Panc1 (cell line): ENCODE measurements at regions not wholly inside any gene's neighbourhood (a gene's known extent, or its start where the extent isn't known, plus 50 kb on each side); places are given as distances from the start of the nearest gene placed in this dataset.

Experiments used
- ATAC-seq: fragments of 200-7000 bp; cut with Tn5 transposase; 2 replicates; pipeline ENCODE4 v1.9.1; 2020; ENCODE audit warnings: mild to moderate bottlenecking, moderate library complexity
- BruUV-seq: library from RNA; stranded (reverse); fragments of 400-500 nt; replicated peaks from 2 replicates; lab custom pipeline; 2021; lab: Mats Ljungman, UMichigan
- CTCF ChIA-PET: fragments of 300-600 bp; sonication (Branson Sonifier 250); formaldehyde crosslinking; loops from one replicate; lab custom pipeline; 2022; ENCODE audit warnings: antibody characterized with exemption; lab: Charles Lee
- POLR2A ChIA-PET: fragments of 300-600 bp; sonication (Branson Sonifier 250); formaldehyde crosslinking; loops from one replicate; lab custom pipeline; 2022; ENCODE audit warnings: antibody characterized with exemption; lab: Charles Lee
- DNase-seq: peaks from one replicate; pipeline ENCODE4 v3.0.0-alpha.2; 2010; ENCODE audit warnings: low read depth, low spot score
- H3K27ac ChIP-seq: 2 replicates; pipeline ENCODE4 v1.5.1; 2011; ENCODE audit warnings: mild to moderate bottlenecking, low read length, inconsistent platforms
- H3K27me3 ChIP-seq: fragments of 200-500 bp; sonication (Bioruptor generic); 2 replicates; pipeline ENCODE4 v1.6.0; 2014; ENCODE audit warnings: low read length, inconsistent platforms; ENCODE audit not compliant: control insufficient read depth, insufficient read depth
- H3K36me3 ChIP-seq: fragments of 200-500 bp; sonication (Bioruptor generic); 2 replicates; pipeline ENCODE4 v1.5.1; 2014; ENCODE audit warnings: inconsistent platforms, mild to moderate bottlenecking, low read length, moderate library complexity; ENCODE audit not compliant: control insufficient read depth, insufficient read depth
- H3K4me1 ChIP-seq: 2 replicates; pipeline ENCODE4 v1.5.1; 2011; ENCODE audit warnings: inconsistent platforms, mild to moderate bottlenecking, low read length, moderate library complexity; ENCODE audit not compliant: control insufficient read depth, insufficient read depth
- H3K4me3 ChIP-seq, 2 experiments: 2 replicates each; pipeline ENCODE4 v1.5.1; 2011 to 2012; ENCODE audit warnings: low read depth in 2 of 2, low read length in 2 of 2, mild to moderate bottlenecking in 2 of 2, inconsistent platforms in 1 of 2, moderate library complexity in 1 of 2
- H3K9me3 ChIP-seq: fragments of 200-500 bp; sonication (Bioruptor generic); 2 replicates; pipeline ENCODE4 v1.5.1; 2014; ENCODE audit warnings: low read depth, mild to moderate bottlenecking, inconsistent platforms, low read length, moderate library complexity; ENCODE audit not compliant: control insufficient read depth, insufficient read depth
- POLR2AphosphoS5 ChIP-seq: IDR thresholded peaks from 2 replicates; pipeline ENCODE4 v1.6.1; 2012; ENCODE audit warnings: mild to moderate bottlenecking, low read depth, low read length, moderate library complexity
- SIN3A ChIP-seq: IDR thresholded peaks from 2 replicates; pipeline ENCODE4 v1.6.1; 2012; ENCODE audit warnings: low read depth, mild to moderate bottlenecking, low read length, moderate library complexity, borderline replicate concordance; ENCODE audit not compliant: insufficient read depth
- TCF7L2 ChIP-seq: IDR thresholded peaks from 2 replicates; pipeline ENCODE4 v1.6.1; 2011; ENCODE audit warnings: mild to moderate bottlenecking, low read depth, low read length, inconsistent platforms
- in situ Hi-C: cut with HindIII; loops from 2 replicates; pipeline ENCODE4 v1.10.0; 2016; ENCODE audit warnings: low sequenced_read_pairs, low pct_unique_long_range_greater_than_20kb
- intact Hi-C: fragments of 100-400 bp; cut with micrococcal nuclease; formaldehyde crosslinking; loops from one replicate; pipeline ENCODE4 v1.10.0; 2022; ENCODE audit not compliant: unreplicated experiment
- TF ChIP-seq, protein P1 (sequence below), 2 experiments: IDR thresholded peaks; 2 replicates each; pipeline ENCODE4 v1.6.1; 2011 to 2012; ENCODE audit warnings: low read depth in 2 of 2, control low read depth in 1 of 2, low read length in 1 of 2, mild to moderate bottlenecking in 1 of 2, moderate library complexity in 1 of 2; ENCODE audit not compliant: insufficient read depth in 1 of 2
- TF ChIP-seq, protein P2 (sequence below): fragments of 450-650 bp; IDR thresholded peaks from 2 replicates; pipeline ENCODE4 v1.5.1; 2017; ENCODE audit warnings: mild to moderate bottlenecking

DNA sequence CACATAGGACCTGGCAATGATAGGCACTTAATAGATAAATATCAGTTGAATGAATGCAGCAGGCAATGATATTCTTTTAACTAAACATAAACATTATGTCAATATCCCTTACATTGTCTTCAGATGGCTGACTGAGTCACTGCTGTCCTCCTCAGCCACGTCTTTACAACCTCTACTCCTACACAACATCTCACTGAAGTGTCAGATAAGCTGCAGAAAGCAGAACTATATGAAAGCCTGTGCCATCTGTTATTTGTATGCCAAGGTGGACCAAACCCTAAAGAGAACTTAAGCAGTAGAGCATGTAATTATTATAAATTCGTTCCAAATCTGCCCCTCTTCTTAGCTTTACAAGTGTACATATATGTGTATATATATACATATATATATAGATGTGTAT is 271.2 kb downstream of the RASEF start:
- Histone ChIP-seq H3K4me1 (no peaks in the 10 kb centered on the region), H3K27me3 (no peaks in the 10 kb centered on the region), H3K9me3 (no peaks in the 10 kb centered on the region), H3K36me3 (no peaks in the 10 kb centered on the region), H3K27ac (no peak overlapping the region), H3K4me3 (no peak overlapping the region)
- in situ Hi-C loops, result no loop called here
- intact Hi-C loops, result no loop called here
- TF ChIP-seq TCF7L2 (no peak), SIN3A (no peak), POLR2AphosphoS5 (no peak)
- TF ChIP-seq, protein P1, sequence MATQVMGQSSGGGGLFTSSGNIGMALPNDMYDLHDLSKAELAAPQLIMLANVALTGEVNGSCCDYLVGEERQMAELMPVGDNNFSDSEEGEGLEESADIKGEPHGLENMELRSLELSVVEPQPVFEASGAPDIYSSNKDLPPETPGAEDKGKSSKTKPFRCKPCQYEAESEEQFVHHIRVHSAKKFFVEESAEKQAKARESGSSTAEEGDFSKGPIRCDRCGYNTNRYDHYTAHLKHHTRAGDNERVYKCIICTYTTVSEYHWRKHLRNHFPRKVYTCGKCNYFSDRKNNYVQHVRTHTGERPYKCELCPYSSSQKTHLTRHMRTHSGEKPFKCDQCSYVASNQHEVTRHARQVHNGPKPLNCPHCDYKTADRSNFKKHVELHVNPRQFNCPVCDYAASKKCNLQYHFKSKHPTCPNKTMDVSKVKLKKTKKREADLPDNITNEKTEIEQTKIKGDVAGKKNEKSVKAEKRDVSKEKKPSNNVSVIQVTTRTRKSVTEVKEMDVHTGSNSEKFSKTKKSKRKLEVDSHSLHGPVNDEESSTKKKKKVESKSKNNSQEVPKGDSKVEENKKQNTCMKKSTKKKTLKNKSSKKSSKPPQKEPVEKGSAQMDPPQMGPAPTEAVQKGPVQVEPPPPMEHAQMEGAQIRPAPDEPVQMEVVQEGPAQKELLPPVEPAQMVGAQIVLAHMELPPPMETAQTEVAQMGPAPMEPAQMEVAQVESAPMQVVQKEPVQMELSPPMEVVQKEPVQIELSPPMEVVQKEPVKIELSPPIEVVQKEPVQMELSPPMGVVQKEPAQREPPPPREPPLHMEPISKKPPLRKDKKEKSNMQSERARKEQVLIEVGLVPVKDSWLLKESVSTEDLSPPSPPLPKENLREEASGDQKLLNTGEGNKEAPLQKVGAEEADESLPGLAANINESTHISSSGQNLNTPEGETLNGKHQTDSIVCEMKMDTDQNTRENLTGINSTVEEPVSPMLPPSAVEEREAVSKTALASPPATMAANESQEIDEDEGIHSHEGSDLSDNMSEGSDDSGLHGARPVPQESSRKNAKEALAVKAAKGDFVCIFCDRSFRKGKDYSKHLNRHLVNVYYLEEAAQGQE (IDR thresholded peaks at IDR 0.05; ENCODE audit: insufficient read depth in 1 of 2, low read depth in 2 of 2, low read length in 1 of 2), result no peak
- TF ChIP-seq, protein P2, sequence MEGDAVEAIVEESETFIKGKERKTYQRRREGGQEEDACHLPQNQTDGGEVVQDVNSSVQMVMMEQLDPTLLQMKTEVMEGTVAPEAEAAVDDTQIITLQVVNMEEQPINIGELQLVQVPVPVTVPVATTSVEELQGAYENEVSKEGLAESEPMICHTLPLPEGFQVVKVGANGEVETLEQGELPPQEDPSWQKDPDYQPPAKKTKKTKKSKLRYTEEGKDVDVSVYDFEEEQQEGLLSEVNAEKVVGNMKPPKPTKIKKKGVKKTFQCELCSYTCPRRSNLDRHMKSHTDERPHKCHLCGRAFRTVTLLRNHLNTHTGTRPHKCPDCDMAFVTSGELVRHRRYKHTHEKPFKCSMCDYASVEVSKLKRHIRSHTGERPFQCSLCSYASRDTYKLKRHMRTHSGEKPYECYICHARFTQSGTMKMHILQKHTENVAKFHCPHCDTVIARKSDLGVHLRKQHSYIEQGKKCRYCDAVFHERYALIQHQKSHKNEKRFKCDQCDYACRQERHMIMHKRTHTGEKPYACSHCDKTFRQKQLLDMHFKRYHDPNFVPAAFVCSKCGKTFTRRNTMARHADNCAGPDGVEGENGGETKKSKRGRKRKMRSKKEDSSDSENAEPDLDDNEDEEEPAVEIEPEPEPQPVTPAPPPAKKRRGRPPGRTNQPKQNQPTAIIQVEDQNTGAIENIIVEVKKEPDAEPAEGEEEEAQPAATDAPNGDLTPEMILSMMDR, result no peak
- BruUV-seq, result no TSS peak
- POLR2A ChIA-PET, result no interaction called here
- CTCF ChIA-PET, result no interaction called here
- no peak for ATAC-seq
- DNase-seq, result no peak

DNA sequence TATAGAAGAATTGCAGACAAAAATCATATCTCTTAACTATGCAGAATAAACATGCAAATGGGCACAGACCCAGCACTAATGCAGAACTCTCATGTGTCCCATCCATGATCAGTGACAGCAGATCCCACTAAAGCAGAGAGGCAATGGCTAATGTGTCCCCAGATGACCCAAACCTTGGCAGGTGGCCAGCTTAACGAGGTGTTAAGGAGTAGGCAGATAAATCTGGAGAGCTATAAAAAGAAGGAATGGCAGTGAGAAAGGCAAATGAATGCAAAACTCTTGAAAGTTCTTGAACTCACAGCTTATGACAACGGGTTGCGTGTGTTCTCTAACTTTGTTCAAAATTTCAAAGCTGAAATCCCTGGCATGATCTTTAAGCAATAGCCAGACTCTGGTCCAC is 265.4 kb downstream of the RASEF start:
- intact Hi-C loops, result no loop called here
- in situ Hi-C loops, result no loop called here
- DNase-seq (no peak), ATAC-seq (no peak)
- Histone ChIP-seq H3K27me3 (no peaks in the 10 kb centered on the region), H3K4me3 (no peak overlapping the region), H3K9me3 (no peaks in the 10 kb centered on the region), H3K27ac (no peak overlapping the region), H3K4me1 (no peaks in the 10 kb centered on the region), H3K36me3 (no peaks in the 10 kb centered on the region)
- ChIA-PET POLR2A (no interaction called here), CTCF (no interaction called here)
- no TSS peak for BruUV-seq
- TF ChIP-seq, protein P1 (IDR thresholded peaks at IDR 0.05; ENCODE audit: insufficient read depth in 1 of 2, low read depth in 2 of 2, low read length in 1 of 2), result no peak
- no peak for TF ChIP-seq POLR2AphosphoS5
- TF ChIP-seq TCF7L2, result no peak
- no peak for TF ChIP-seq SIN3A
- TF ChIP-seq, protein P2, result no peak
